ENCODE measurements at regions not wholly inside any gene's neighbourhood (a gene's known extent, or its start where the extent isn't known, plus 50 kb on each side); places are given as distances from the start of the nearest gene placed in this dataset.

DNA sequence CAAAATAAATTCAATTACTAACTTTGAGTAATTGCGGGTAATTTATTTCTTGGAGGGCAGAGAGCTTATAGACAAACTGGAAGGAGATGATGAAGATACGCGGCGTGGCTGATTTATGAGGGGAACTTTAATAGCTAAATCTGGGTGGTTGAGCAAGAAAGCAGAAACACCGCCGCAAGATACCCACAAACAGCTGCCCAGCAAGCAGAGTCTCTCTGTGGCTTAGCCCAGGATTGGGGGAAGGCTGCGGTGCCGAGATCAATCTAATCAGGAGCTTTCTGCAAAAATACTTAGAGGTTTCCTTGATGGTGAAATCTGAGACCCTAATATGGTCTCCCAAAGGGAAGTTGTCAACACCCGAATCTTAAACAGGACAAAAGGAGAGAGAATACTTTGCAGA lies 94.9 kb upstream of the MGMT start:
- no peak for DNase-seq (ENCODE audit: low read depth in 1 of 2, low spot score in 1 of 2)

GRCh38 chr10:129373231-129373630 lies 93.8 kb upstream of the MGMT start:
- DNase-seq (ENCODE audit: low read depth in 1 of 2, low spot score in 1 of 2) = no peak

- no peak for DNase-seq (ENCODE audit: low read depth in 1 of 2, low spot score in 1 of 2)
These were observed 93.3 kb upstream of the MGMT start for GRCh38 chr10:129373718-129374117.

- no peak for DNase-seq (ENCODE audit: low read depth in 1 of 2, low spot score in 1 of 2)
These were observed 91.9 kb upstream of the MGMT start for GRCh38 chr10:129375171-129375570.

- DNase-seq (ENCODE audit: low read depth in 1 of 2, low spot score in 1 of 2) = no peak
These were observed 91.1 kb upstream of the MGMT start for GRCh38 chr10:129375912-129376311.

DNA sequence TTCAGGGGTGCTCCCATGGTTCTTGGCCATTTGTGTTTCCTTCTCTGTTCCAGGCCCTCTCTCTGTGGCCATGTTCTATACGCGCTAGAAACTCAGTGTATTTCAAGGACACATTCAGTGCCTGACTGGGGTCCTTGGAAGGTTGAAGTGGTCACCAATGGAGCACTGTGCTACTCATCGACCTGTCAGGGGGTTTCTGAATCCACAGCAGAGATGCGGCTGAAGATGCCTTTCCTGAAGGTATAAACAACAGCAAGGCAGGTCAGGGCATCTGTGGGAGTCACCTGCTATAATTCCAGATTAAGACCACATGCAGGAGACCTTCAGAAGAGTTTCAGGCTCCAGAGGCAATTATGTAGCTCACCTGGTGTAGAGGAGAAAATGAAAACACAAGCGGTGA lies 86.8 kb upstream of the MGMT start:
- DNase-seq (ENCODE audit: low read depth in 1 of 2, low spot score in 1 of 2) = no peak

DNA sequence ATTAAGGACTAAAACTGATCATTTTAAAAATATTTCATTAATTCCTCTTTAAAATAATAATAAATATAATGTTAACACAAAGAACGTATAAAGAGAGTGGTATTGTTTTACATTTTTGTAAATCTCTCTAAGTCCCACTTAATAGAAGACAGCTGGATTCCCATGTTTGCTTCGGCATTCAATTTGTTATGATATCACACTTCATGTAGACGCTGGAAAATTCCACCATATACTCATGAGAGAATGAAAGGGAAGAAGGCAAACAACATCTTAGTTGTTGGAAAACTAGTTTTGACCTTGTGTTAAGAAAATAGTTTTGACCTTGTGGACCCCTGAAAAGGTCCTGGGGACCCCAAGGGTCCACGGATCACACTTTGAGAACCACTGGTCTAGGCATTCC lies 85.3 kb upstream of the MGMT start:
- no peak for DNase-seq (ENCODE audit: low read depth in 1 of 2, low spot score in 1 of 2)

- no peak for DNase-seq (ENCODE audit: low read depth in 1 of 2, low spot score in 1 of 2)
These were observed 84.6 kb upstream of the MGMT start for GRCh38 chr10:129382401-129382800.

DNA sequence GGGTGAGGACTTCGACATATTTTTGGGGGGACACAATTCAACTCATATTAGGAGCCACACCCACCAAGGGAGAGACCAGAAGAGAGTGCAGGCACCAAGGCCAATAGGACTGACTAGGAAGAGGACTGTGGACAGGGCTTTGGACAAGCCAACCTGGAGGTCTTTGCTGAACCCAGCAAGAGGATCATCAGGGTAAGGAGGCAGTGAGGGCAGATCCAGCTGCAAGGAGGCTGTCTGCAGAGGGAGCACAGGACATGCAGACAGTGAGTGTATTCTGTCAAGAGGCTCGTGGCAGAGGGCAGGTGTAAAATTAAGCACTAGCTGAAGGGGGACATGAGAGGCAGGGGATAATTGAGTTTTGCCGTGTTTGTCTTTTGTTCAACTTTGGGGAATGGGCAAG lies 83.4 kb upstream of the MGMT start:
- DNase-seq (ENCODE audit: low read depth in 1 of 2, low spot score in 1 of 2) = no peak

DNA sequence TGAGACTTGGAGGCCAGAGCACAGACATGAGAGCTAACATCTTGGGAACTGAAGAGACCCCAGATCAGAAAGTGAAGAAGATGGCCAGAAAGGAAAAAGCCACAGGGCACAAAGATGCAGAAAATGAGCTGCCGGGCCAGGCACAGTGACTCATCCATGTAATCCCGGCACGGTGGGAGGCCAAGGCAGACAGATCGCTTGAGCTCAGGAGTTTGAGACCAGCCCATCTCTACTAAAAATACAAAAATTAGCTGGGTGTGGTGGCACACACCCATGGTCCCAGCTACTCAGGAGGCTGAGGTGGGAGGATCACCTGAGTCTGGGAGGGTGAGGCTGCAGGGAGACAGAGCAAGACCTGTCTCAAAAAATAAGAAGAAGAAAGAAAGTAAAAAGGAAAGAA lies 81.4 kb upstream of the MGMT start:
- no peak for DNase-seq (ENCODE audit: low read depth in 1 of 2, low spot score in 1 of 2)

- no peak for DNase-seq (ENCODE audit: low read depth in 1 of 2, low spot score in 1 of 2)
These were observed 80.4 kb upstream of the MGMT start for GRCh38 chr10:129386415-129387257.

- no peak for DNase-seq (ENCODE audit: low read depth in 1 of 2, low spot score in 1 of 2)
These were observed 79.8 kb upstream of the MGMT start for GRCh38 chr10:129387258-129387525.

- DNase-seq (ENCODE audit: low read depth in 1 of 2, low spot score in 1 of 2) = no peak
These were observed 78.6 kb upstream of the MGMT start for GRCh38 chr10:129388435-129388834.

DNA sequence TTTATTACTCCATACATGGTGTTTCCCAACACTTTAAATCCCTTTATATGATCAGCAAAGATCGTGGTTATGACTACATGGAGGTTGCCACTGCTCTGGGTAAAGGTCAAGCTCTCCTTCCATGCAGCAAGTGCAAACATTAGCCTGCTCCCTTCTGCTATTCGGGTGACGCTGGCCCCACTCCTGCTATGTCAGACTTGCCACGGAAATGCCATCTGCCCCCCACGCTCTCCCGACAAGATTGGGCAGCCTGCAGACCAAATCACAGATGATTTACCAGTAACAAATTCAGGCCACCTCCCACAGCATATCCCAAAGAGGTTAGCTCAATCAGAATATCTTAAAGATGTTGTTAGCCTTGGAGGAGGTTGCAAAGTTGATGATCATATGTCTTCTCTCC lies 77.8 kb upstream of the MGMT start:
- no peak for DNase-seq (ENCODE audit: low read depth in 1 of 2, low spot score in 1 of 2)

- DNase-seq (ENCODE audit: low read depth in 1 of 2, low spot score in 1 of 2) = no peak
These were observed 76.9 kb upstream of the MGMT start for GRCh38 chr10:129390147-129390546.

- no peak for DNase-seq (ENCODE audit: low read depth in 1 of 2, low spot score in 1 of 2)
These were observed 76.3 kb upstream of the MGMT start for GRCh38 chr10:129390726-129391125.

DNA sequence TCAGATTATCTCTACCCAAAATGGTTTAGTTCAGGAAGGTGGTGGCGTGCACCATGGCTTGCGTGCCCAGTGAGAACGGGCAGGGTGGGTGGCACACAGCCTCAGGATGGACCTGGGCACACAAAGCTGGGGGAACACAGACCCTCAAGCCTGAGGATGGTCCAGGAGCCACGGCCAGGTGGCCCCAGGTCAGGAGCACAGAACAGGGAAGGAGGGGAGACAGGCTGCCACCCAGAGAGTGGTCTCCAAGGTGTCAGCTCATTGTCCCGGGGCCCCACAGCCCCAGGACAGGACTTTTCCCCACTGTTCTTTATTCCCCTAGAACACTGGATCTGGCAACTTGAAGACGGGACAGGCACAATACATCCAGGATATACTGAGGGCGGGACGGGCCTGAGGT lies 75.6 kb upstream of the MGMT start:
- no peak for DNase-seq (ENCODE audit: low read depth in 1 of 2, low spot score in 1 of 2)

- no peak for DNase-seq (ENCODE audit: low read depth in 1 of 2, low spot score in 1 of 2)
These were observed 74.2 kb upstream of the MGMT start for GRCh38 chr10:129392855-129393254.

DNA sequence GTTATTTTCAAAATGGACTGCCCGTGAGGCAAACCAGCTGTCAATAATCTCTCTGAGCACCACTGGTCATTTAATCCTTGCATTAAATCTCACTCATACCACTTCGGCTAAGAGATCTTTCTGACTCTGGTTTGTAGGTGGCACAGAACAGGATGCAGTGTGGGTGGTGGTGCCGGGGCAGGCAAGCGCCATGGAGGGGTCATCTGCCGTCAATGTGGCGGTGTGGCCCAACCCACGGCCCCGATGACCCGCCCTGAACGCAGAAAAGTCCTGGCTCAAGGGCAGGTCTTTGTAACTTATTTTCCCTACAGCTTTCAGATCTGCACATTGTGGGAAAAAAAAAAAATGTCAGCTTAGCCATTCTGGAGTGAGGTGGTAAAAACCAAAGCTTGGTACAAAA lies 73.2 kb upstream of the MGMT start:
- DNase-seq (ENCODE audit: low read depth in 1 of 2, low spot score in 1 of 2) = no peak

- DNase-seq (ENCODE audit: low read depth in 1 of 2, low spot score in 1 of 2) = no peak
These were observed 72.3 kb upstream of the MGMT start for GRCh38 chr10:129394518-129395328.

DNA sequence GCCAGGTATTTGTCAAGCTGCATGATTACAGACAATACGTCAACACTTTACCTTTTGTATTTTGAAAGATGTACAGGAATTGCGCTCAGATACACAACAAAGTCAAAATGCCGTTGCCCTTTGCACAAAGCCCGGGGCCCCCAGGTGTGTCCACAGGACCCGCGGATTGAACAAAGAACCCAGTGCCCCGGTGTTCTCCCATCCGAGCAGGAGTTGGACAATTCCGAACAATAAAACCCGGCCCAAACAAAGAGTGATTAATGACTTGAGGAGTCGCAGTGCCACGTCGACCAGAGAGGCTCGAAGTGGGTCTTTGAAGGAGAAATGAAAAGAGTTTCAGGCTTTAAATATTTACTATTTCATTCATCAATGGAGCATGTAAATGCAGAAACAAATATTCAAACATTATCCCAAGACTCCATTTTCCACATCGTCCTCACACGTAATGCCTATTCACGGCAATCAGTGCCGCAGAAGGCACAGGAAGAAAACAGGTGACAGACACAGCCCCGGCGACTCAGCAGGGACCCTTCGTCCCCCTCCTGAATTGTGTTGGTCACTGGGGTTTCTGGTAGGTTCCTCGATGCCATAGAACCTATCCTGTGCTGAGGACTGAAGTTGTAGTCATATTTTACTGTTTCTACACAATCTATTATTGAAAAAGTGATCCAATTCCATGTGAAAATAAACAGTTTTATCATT lies 70.9 kb upstream of the MGMT start:
- DNase-seq (ENCODE audit: low read depth in 1 of 2, low spot score in 1 of 2) = no peak
